Endothelial cell of umbilical vein (primary cell): ENCODE measurements at regions not wholly inside any gene's neighbourhood (a gene's known extent, or its start where the extent isn't known, plus 50 kb on each side); places are given as distances from the start of the nearest gene placed in this dataset.

ENCODE experiments used
- BruUV-seq: library from RNA; stranded (reverse); fragments of 400-500 nt; replicated peaks from 2 replicates; lab custom pipeline; 2021; lab: Mats Ljungman, UMichigan
- CTCF ChIA-PET: fragments of 300-600, 350-600 bp; sonication (Branson Sonifier 250); formaldehyde crosslinking; loops from one replicate; lab custom pipeline; 2021; ENCODE audit warnings: antibody characterized with exemption, inconsistent platforms; lab: Charles Lee
- POLR2A ChIA-PET: fragments of 300-600, 350-600 bp; sonication (Branson Sonifier 250); formaldehyde crosslinking; loops from one replicate; lab custom pipeline; 2021; ENCODE audit warnings: antibody characterized with exemption, inconsistent platforms; lab: Charles Lee
- DNase-seq: peaks from one replicate; pipeline ENCODE4 v3.0.0-alpha.2; 2011; ENCODE audit warnings: low read depth, low spot score
- FAIRE-seq: peaks from 2 replicates; lab custom pipeline; 2011; peaks lifted over from hg19 to GRCh38; lab: Jason Lieb, UNC
- H2AFZ ChIP-seq: 2 replicates; pipeline ENCODE4 v1.6.0; 2012; ENCODE audit warnings: low read depth, low read length, control low read depth, inconsistent platforms
- H3K27ac ChIP-seq: 2 replicates; pipeline ENCODE4 v1.5.1; 2011; ENCODE audit warnings: low read depth, mild to moderate bottlenecking, control low read depth, low read length, moderate library complexity; ENCODE audit not compliant: insufficient read depth
- H3K27me3 ChIP-seq, 2 experiments: 2 replicates each; pipeline versions ENCODE4 v1.6.0 to v1.6.1; 2011; ENCODE audit warnings: low read length in 2 of 2, mixed read lengths in 1 of 2; ENCODE audit not compliant: control insufficient read depth in 2 of 2, insufficient read depth in 2 of 2
- H3K36me3 ChIP-seq, 2 experiments: 2 replicates in 1 of 2; 3 replicates in 1 of 2; pipeline ENCODE4 v1.5.1; 2011; ENCODE audit warnings: low read length in 2 of 2, mild to moderate bottlenecking in 1 of 2, moderate library complexity in 1 of 2; ENCODE audit not compliant: control insufficient read depth in 2 of 2, insufficient read depth in 2 of 2; ENCODE audit errors: extremely low read depth in 1 of 2
- H3K4me1 ChIP-seq: 3 replicates; pipeline ENCODE4 v1.5.1; 2011; ENCODE audit warnings: mild to moderate bottlenecking, low read length; ENCODE audit not compliant: control insufficient read depth, insufficient read depth; ENCODE audit errors: extremely low read depth
- H3K4me2 ChIP-seq: 2 replicates; pipeline ENCODE4 v1.6.1; 2011; ENCODE audit warnings: low read length, control low read depth, mixed read lengths; ENCODE audit not compliant: insufficient read depth
- H3K4me3 ChIP-seq, 3 experiments: fragments of 200-600 bp in 1 of 3; sonication (generic), shearing (Covaris generic) in 1 of 3; replicated peaks in 1 of 3; 2 replicates each; pipeline ENCODE4 v1.5.1; 2011 to 2016; ENCODE audit warnings: control low read depth in 3 of 3, low read length in 3 of 3, mild to moderate bottlenecking in 2 of 3, inconsistent platforms in 1 of 3, low read depth in 1 of 3, moderate library complexity in 1 of 3; ENCODE audit not compliant: insufficient read depth in 1 of 3
- H3K79me2 ChIP-seq: 2 replicates; pipeline ENCODE4 v1.6.0; 2012; ENCODE audit warnings: low read length, inconsistent platforms; ENCODE audit not compliant: control insufficient read depth, insufficient read depth
- H3K9ac ChIP-seq: replicated peaks from 2 replicates; pipeline ENCODE3; 2011; ENCODE audit warnings: low read length, control low read depth; ENCODE audit not compliant: insufficient read depth; ENCODE audit errors: extremely low read depth
- H3K9me1 ChIP-seq: replicated peaks from 3 replicates; pipeline ENCODE4 v1.6.0; 2011; ENCODE audit warnings: mild to moderate bottlenecking, low read length; ENCODE audit not compliant: control insufficient read depth, insufficient read depth; ENCODE audit errors: extremely low read depth
- H3K9me3 ChIP-seq: replicated peaks from 2 replicates; pipeline ENCODE4 v1.5.1; 2012; ENCODE audit warnings: low read length, inconsistent platforms; ENCODE audit not compliant: control insufficient read depth, insufficient read depth
- H4K20me1 ChIP-seq: replicated peaks from 2 replicates; pipeline ENCODE3; 2011; ENCODE audit warnings: mild to moderate bottlenecking, low read length; ENCODE audit not compliant: control insufficient read depth, insufficient read depth; ENCODE audit errors: extremely low read depth
- CTCF ChIP-seq, 2 donors: IDR thresholded peaks; 1 replicate in 1 of 2; 2 replicates in 1 of 2; pipeline ENCODE4 v1.5.1; 2011; ENCODE audit warnings: low read length in 2 of 2, mild to moderate bottlenecking in 2 of 2, moderate library complexity in 2 of 2, control low read depth in 1 of 2, inconsistent platforms in 1 of 2, low read depth in 1 of 2; ENCODE audit not compliant: insufficient read depth in 1 of 2; ENCODE audit errors: extremely low read depth in 1 of 2
- EZH2 ChIP-seq: IDR thresholded peaks from 2 replicates; pipeline ENCODE4 v1.6.1; 2012; ENCODE audit warnings: borderline replicate concordance, low read depth, mild to moderate bottlenecking, moderate library complexity, low read length, inconsistent platforms; ENCODE audit not compliant: severe bottlenecking
- FOS ChIP-seq: IDR thresholded peaks from 2 replicates; pipeline ENCODE4 v1.6.1; 2011; ENCODE audit warnings: mild to moderate bottlenecking, low read length, moderate library complexity, borderline replicate concordance; ENCODE audit not compliant: insufficient read depth
- GATA2 ChIP-seq: IDR thresholded peaks from 2 replicates; pipeline ENCODE4 v1.7.0; 2011; ENCODE audit warnings: low read depth, mild to moderate bottlenecking, moderate library complexity, mixed read lengths, low read length; ENCODE audit not compliant: insufficient read length, insufficient read depth
- JUN ChIP-seq: IDR thresholded peaks from 2 replicates; pipeline ENCODE4 v1.6.1; 2011; ENCODE audit warnings: borderline replicate concordance, low read depth; ENCODE audit not compliant: insufficient read length, insufficient read depth
- MYC ChIP-seq: IDR thresholded peaks from one replicate; pipeline ENCODE4 v1.6.1; 2011; ENCODE audit warnings: mild to moderate bottlenecking, low read depth, low read length
- POLR2A ChIP-seq: IDR thresholded peaks from 2 replicates; pipeline ENCODE4 v1.6.1; 2012; ENCODE audit warnings: low read depth, mild to moderate bottlenecking, control low read depth, low read length
- POLR2AphosphoS5 ChIP-seq: IDR thresholded peaks from 2 replicates; pipeline ENCODE4 v1.6.1; 2012; ENCODE audit warnings: low read depth, mild to moderate bottlenecking, control low read depth, low read length, moderate library complexity; ENCODE audit not compliant: insufficient read depth
- dilution Hi-C: fragments of 300-500 bp; cut with MboI; formaldehyde crosslinking; loops from one replicate; pipeline ENCODE4 v1.15.0; 2019; ENCODE audit warnings: low sequenced_read_pairs; ENCODE audit not compliant: extremely low pct_ligation_motif_present
- intact Hi-C: fragments of 100-400 bp; cut with micrococcal nuclease; formaldehyde crosslinking; loops from one replicate; pipeline ENCODE4 v1.10.0; 2022
- TF ChIP-seq, protein P1 (sequence below): IDR thresholded peaks from 2 replicates; pipeline ENCODE4 v1.6.1; 2011; ENCODE audit not compliant: insufficient read depth, insufficient read length

DNA sequence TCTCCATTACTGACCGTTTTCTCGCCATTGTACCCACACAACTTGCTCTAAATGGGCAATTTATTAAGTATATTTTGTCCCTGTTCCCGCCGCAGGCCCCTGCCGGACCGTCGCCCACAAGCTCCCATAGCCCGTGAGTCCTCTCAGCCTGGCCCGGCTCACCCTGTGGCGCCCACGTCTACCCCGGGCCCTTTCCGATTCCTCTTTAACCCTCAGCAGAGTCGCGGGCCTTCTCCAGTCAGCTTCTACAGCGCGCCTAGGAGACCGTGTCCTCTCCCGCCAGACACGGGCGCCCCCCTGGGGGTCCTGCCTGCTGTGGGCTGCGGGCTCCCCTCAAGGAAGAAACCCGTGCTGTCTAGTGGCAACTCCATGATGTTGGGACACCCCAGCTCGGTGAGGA is 57.8 kb upstream of the SPATA31E1 start:
- Histone ChIP-seq H3K4me2 (no peak overlapping the region), H2AFZ (no peak overlapping the region), H3K27me3 (peaks cover 0 to 2% of the 10 kb centered on the region in 2 experiments), H3K9me3 (no peaks in the 10 kb centered on the region), H3K9me1 (no peaks in the 10 kb centered on the region), H3K9ac (no peak overlapping the region), H3K4me1 (no peaks in the 10 kb centered on the region), H4K20me1 (no peaks in the 10 kb centered on the region), H3K27ac (no peak overlapping the region), H3K36me3 (no peaks in the 10 kb centered on the region), H3K4me3 (no peak overlapping the region), H3K79me2 (no peaks in the 10 kb centered on the region)
- CTCF ChIA-PET, result no interaction called here
- DNase-seq (no peak), FAIRE-seq (no peak)
- dilution Hi-C loops, result no loop called here
- BruUV-seq, result no TSS peak
- TF ChIP-seq, protein P1, sequence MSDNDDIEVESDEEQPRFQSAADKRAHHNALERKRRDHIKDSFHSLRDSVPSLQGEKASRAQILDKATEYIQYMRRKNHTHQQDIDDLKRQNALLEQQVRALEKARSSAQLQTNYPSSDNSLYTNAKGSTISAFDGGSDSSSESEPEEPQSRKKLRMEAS, result no peak
- TF ChIP-seq POLR2A (no peak), CTCF (IDR thresholded peaks at IDR 0.05; ENCODE audit: extremely low read depth in 1 of 2, insufficient read depth in 1 of 2, low read depth in 1 of 2, low read length in 2 of 2) (no peak), FOS (no peak), EZH2 (no peak), MYC (no peak), GATA2 (no peak), POLR2AphosphoS5 (no peak), JUN (no peak)
- POLR2A ChIA-PET, result no interaction called here
- intact Hi-C loops, result no loop called here
